H1 (cell line): ENCODE measurements at regions not wholly inside any gene's neighbourhood (a gene's known extent, or its start where the extent isn't known, plus 50 kb on each side); places are given as distances from the start of the nearest gene placed in this dataset.

Experiments used
- FOSL1 ChIP-seq: IDR thresholded peaks from 2 replicates; pipeline ENCODE4 v1.6.1; 2011; ENCODE audit warnings: mild to moderate bottlenecking, low read depth, low read length, moderate library complexity; ENCODE audit not compliant: insufficient read depth
- NRF1 ChIP-seq: IDR thresholded peaks from 2 replicates; pipeline ENCODE4 v1.6.1; 2011; ENCODE audit warnings: mild to moderate bottlenecking, low read depth, low read length, improper control_type of control experiment
- SIX5 ChIP-seq: IDR thresholded peaks from 2 replicates; pipeline ENCODE4 v1.6.1; 2011; ENCODE audit warnings: mild to moderate bottlenecking, low read depth, low read length
- TF ChIP-seq, protein P1 (sequence below): fragments of 300-600 bp; sonication (generic); IDR thresholded peaks from 2 replicates; pipeline ENCODE4 v1.7.1; 2012; ENCODE audit warnings: low read length, moderate library complexity, mild to moderate bottlenecking, inconsistent platforms; ENCODE audit not compliant: insufficient replicate concordance

DNA sequence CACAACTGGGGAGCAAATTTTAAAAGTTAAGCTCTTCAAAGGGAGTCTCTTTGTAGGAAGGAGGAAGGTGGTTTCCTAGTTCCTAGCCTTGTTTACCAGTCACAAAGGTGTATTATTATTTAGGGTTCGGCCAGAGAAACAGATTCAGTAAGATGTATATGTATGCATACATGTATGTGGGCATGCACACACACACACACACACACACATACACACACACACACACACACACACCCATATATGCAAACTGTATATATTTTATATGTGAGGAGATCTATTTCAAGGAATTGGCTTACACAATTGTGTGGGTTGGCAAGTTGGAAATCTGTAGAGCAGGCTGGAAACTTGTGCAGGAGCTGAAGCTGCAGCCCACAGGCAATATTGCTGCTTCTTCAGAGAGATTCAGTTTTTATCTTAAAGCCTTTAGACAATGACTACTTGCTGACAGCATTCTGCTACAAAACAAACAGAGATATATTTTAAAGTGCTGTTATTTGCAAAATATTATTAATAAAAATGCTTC, 75.3 kb upstream of the DNAH5 start (continued):
- TF ChIP-seq, protein P1, sequence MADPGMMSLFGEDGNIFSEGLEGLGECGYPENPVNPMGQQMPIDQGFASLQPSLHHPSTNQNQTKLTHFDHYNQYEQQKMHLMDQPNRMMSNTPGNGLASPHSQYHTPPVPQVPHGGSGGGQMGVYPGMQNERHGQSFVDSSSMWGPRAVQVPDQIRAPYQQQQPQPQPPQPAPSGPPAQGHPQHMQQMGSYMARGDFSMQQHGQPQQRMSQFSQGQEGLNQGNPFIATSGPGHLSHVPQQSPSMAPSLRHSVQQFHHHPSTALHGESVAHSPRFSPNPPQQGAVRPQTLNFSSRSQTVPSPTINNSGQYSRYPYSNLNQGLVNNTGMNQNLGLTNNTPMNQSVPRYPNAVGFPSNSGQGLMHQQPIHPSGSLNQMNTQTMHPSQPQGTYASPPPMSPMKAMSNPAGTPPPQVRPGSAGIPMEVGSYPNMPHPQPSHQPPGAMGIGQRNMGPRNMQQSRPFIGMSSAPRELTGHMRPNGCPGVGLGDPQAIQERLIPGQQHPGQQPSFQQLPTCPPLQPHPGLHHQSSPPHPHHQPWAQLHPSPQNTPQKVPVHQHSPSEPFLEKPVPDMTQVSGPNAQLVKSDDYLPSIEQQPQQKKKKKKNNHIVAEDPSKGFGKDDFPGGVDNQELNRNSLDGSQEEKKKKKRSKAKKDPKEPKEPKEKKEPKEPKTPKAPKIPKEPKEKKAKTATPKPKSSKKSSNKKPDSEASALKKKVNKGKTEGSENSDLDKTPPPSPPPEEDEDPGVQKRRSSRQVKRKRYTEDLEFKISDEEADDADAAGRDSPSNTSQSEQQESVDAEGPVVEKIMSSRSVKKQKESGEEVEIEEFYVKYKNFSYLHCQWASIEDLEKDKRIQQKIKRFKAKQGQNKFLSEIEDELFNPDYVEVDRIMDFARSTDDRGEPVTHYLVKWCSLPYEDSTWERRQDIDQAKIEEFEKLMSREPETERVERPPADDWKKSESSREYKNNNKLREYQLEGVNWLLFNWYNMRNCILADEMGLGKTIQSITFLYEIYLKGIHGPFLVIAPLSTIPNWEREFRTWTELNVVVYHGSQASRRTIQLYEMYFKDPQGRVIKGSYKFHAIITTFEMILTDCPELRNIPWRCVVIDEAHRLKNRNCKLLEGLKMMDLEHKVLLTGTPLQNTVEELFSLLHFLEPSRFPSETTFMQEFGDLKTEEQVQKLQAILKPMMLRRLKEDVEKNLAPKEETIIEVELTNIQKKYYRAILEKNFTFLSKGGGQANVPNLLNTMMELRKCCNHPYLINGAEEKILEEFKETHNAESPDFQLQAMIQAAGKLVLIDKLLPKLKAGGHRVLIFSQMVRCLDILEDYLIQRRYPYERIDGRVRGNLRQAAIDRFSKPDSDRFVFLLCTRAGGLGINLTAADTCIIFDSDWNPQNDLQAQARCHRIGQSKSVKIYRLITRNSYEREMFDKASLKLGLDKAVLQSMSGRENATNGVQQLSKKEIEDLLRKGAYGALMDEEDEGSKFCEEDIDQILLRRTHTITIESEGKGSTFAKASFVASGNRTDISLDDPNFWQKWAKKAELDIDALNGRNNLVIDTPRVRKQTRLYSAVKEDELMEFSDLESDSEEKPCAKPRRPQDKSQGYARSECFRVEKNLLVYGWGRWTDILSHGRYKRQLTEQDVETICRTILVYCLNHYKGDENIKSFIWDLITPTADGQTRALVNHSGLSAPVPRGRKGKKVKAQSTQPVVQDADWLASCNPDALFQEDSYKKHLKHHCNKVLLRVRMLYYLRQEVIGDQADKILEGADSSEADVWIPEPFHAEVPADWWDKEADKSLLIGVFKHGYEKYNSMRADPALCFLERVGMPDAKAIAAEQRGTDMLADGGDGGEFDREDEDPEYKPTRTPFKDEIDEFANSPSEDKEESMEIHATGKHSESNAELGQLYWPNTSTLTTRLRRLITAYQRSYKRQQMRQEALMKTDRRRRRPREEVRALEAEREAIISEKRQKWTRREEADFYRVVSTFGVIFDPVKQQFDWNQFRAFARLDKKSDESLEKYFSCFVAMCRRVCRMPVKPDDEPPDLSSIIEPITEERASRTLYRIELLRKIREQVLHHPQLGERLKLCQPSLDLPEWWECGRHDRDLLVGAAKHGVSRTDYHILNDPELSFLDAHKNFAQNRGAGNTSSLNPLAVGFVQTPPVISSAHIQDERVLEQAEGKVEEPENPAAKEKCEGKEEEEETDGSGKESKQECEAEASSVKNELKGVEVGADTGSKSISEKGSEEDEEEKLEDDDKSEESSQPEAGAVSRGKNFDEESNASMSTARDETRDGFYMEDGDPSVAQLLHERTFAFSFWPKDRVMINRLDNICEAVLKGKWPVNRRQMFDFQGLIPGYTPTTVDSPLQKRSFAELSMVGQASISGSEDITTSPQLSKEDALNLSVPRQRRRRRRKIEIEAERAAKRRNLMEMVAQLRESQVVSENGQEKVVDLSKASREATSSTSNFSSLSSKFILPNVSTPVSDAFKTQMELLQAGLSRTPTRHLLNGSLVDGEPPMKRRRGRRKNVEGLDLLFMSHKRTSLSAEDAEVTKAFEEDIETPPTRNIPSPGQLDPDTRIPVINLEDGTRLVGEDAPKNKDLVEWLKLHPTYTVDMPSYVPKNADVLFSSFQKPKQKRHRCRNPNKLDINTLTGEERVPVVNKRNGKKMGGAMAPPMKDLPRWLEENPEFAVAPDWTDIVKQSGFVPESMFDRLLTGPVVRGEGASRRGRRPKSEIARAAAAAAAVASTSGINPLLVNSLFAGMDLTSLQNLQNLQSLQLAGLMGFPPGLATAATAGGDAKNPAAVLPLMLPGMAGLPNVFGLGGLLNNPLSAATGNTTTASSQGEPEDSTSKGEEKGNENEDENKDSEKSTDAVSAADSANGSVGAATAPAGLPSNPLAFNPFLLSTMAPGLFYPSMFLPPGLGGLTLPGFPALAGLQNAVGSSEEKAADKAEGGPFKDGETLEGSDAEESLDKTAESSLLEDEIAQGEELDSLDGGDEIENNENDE = no peak
- TF ChIP-seq NRF1 (no peak), SIX5 (no peak), FOSL1 (no peak)
